H1 (cell line): ENCODE measurements at regions not wholly inside any gene's neighbourhood (a gene's known extent, or its start where the extent isn't known, plus 50 kb on each side); places are given as distances from the start of the nearest gene placed in this dataset.

Source experiments
- ASH2L ChIP-seq: fragments of 200-600, 300-600 bp; sonication (generic); IDR thresholded peaks from one replicate; pipeline ENCODE4 v1.7.1; 2017; ENCODE audit warnings: low read length
- BRCA1 ChIP-seq: IDR thresholded peaks from 2 replicates; pipeline ENCODE4 v1.6.1; 2012; ENCODE audit warnings: low read depth, low read length, improper control_type of control experiment
- CBX8 ChIP-seq: fragments of 300-800, 300-1000 bp; sonication (generic); IDR thresholded peaks from 2 replicates; pipeline ENCODE4 v1.7.1; 2016; ENCODE audit warnings: low read depth, low read length, borderline replicate concordance
- CHD2 ChIP-seq: IDR thresholded peaks from 2 replicates; pipeline ENCODE4 v1.6.1; 2012; ENCODE audit warnings: low read length, improper control_type of control experiment
- CHD7 ChIP-seq: fragments of 300-600 bp; sonication (generic); IDR thresholded peaks from 2 replicates; pipeline ENCODE4 v1.7.1; 2012; ENCODE audit warnings: low read length, moderate library complexity, mild to moderate bottlenecking, inconsistent platforms; ENCODE audit not compliant: insufficient replicate concordance
- EGR1 ChIP-seq: IDR thresholded peaks from 2 replicates; pipeline ENCODE4 v1.6.1; 2011; ENCODE audit warnings: low read depth, low read length, borderline replicate concordance
- FOSL1 ChIP-seq: IDR thresholded peaks from 2 replicates; pipeline ENCODE4 v1.6.1; 2011; ENCODE audit warnings: mild to moderate bottlenecking, low read depth, low read length, moderate library complexity; ENCODE audit not compliant: insufficient read depth
- GABPA ChIP-seq: IDR thresholded peaks from 2 replicates; pipeline ENCODE4 v1.6.1; 2011; ENCODE audit warnings: mild to moderate bottlenecking, low read length, moderate library complexity, borderline replicate concordance; ENCODE audit not compliant: insufficient read depth
- RFX5 ChIP-seq: IDR thresholded peaks from 2 replicates; pipeline ENCODE4 v1.6.1; 2011; ENCODE audit warnings: low read depth, low read length, improper control_type of control experiment, borderline replicate concordance
- TCF12 ChIP-seq: IDR thresholded peaks from 2 replicates; pipeline ENCODE4 v1.6.1; 2011; ENCODE audit warnings: low read depth, mild to moderate bottlenecking, low read length

GRCh38 chr6:88246654-88247053 lies 80.5 kb upstream of the CNR1 start (continued):
- TF ChIP-seq CHD7: no peak
- TF ChIP-seq CBX8: no peak
- no peak for TF ChIP-seq CHD2
- TF ChIP-seq BRCA1: no peak
- TF ChIP-seq FOSL1: no peak
- TF ChIP-seq GABPA: no peak
- TF ChIP-seq ASH2L: no peak
- no peak for TF ChIP-seq TCF12
- TF ChIP-seq RFX5: no peak
- TF ChIP-seq EGR1: no peak
